ENCODE measurements at regions not wholly inside any gene's neighbourhood (a gene's known extent, or its start where the extent isn't known, plus 50 kb on each side); places are given as distances from the start of the nearest gene placed in this dataset.

- Histone ChIP-seq H3K36me3 (no peaks in the 10 kb centered on the region), H3K9me3 (no peaks in the 10 kb centered on the region), H3K4me1 (no peaks in the 10 kb centered on the region), H3K27me3 (no peaks in the 10 kb centered on the region), H3K27ac (no peak overlapping the region), H3K4me3 (no peak overlapping the region)
- TF ChIP-seq POLR2AphosphoS5 (IDR thresholded peaks at IDR 0.05) = no peak
- TF ChIP-seq, protein P1, sequence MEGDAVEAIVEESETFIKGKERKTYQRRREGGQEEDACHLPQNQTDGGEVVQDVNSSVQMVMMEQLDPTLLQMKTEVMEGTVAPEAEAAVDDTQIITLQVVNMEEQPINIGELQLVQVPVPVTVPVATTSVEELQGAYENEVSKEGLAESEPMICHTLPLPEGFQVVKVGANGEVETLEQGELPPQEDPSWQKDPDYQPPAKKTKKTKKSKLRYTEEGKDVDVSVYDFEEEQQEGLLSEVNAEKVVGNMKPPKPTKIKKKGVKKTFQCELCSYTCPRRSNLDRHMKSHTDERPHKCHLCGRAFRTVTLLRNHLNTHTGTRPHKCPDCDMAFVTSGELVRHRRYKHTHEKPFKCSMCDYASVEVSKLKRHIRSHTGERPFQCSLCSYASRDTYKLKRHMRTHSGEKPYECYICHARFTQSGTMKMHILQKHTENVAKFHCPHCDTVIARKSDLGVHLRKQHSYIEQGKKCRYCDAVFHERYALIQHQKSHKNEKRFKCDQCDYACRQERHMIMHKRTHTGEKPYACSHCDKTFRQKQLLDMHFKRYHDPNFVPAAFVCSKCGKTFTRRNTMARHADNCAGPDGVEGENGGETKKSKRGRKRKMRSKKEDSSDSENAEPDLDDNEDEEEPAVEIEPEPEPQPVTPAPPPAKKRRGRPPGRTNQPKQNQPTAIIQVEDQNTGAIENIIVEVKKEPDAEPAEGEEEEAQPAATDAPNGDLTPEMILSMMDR (IDR thresholded peaks at IDR 0.05) = no peak
- TF ChIP-seq EP300 (IDR thresholded peaks at IDR 0.05) = no peak
- no peak for TF ChIP-seq POLR2A (IDR thresholded peaks at IDR 0.05)
- no peak for DNase-seq
- intact Hi-C loops (cut with DNase I) = no loop called here
Measured at GRCh38 chr4:162988530-162988929, 178.2 kb downstream of the NAF1 start.

- intact Hi-C loops (cut with DNase I) = no loop called here
- Histone ChIP-seq H3K4me1 (no peaks in the 10 kb centered on the region), H3K4me3 (no peak overlapping the region), H3K9me3 (no peaks in the 10 kb centered on the region), H3K27me3 (no peaks in the 10 kb centered on the region), H3K27ac (no peak overlapping the region), H3K36me3 (no peaks in the 10 kb centered on the region)
- DNase-seq = no peak
- 90 to 91% methylated on average over 13 of the region's 13 CpGs for WGBS, 2 donors
- TF ChIP-seq POLR2AphosphoS5 (IDR thresholded peaks at IDR 0.05) = no peak
Measured at GRCh38 chr4:162985131-162985530, 181.6 kb downstream of the NAF1 start.

DNA sequence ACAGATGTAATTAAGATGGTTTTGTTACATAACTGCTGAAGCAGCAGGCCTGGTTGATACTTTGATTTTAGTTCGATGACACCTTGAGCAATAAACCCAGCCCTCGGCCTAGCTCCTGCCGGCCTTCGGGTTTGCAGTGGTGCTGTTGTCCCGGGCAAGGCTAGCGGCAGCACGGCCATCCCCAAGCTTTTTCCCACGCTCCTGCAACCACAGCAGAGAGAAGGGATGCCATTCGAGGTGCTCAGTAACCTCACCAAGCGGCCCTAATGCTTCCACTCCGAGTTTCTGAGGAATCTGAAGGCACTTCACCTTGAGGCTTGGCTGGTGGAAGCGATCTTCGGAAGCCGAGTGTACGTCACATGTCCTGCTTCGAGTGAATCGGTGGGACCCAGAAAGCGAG, 182.1 kb downstream of the NAF1 start:
- no peak for DNase-seq
- no peak overlapping the region for H3K4me3 ChIP-seq
- H3K27me3 ChIP-seq = no peaks in the 10 kb centered on the region
- TF ChIP-seq, protein P1 (IDR thresholded peaks at IDR 0.05) = no peak
- TF ChIP-seq EP300 (IDR thresholded peaks at IDR 0.05) (no peak), POLR2A (IDR thresholded peaks at IDR 0.05) (no peak), POLR2AphosphoS5 (IDR thresholded peaks at IDR 0.05) (no peak)
- no peak overlapping the region for H3K27ac ChIP-seq
- intact Hi-C loops (cut with DNase I) = no loop called here
- H3K4me1 ChIP-seq = no peaks in the 10 kb centered on the region
- 90 to 91% methylated on average over 18 of the region's 18 CpGs for WGBS, 2 donors
- H3K36me3 ChIP-seq = no peaks in the 10 kb centered on the region
- no peaks in the 10 kb centered on the region for H3K9me3 ChIP-seq

DNA sequence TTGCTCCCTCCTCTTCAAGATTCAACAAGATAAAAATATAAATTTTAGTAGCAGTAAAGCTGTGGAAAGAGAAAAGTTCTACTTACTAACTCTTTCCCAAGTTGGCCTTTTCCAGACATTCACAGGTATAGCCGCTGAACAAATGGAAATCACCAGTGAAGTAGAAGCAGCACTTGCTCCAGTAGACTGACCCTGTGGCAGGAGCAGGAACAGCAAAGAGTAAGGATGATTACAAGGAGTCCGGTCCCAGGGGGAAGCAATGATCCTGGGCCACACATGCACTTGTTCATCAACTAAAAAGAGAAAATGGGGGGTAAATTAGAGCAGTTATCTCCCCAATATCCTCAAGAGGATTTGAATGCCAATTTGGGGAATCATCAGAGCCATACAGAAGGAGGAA, 184.9 kb downstream of the NAF1 start:
- no peak for DNase-seq
- Histone ChIP-seq H3K36me3 (no peaks in the 10 kb centered on the region), H3K9me3 (no peaks in the 10 kb centered on the region), H3K27me3 (no peaks in the 10 kb centered on the region), H3K4me3 (no peak overlapping the region), H3K27ac (no peak overlapping the region), H3K4me1 (no peaks in the 10 kb centered on the region)
- TF ChIP-seq, protein P1 (IDR thresholded peaks at IDR 0.05) = no peak
- TF ChIP-seq POLR2AphosphoS5 (IDR thresholded peaks at IDR 0.05) = no peak
- no peak for TF ChIP-seq POLR2A (IDR thresholded peaks at IDR 0.05)
- TF ChIP-seq EP300 (IDR thresholded peaks at IDR 0.05) = no peak
- intact Hi-C loops (cut with DNase I) = no loop called here
- WGBS, 2 donors = 90 to 92% methylated on average over 2 of the region's 2 CpGs

DNA sequence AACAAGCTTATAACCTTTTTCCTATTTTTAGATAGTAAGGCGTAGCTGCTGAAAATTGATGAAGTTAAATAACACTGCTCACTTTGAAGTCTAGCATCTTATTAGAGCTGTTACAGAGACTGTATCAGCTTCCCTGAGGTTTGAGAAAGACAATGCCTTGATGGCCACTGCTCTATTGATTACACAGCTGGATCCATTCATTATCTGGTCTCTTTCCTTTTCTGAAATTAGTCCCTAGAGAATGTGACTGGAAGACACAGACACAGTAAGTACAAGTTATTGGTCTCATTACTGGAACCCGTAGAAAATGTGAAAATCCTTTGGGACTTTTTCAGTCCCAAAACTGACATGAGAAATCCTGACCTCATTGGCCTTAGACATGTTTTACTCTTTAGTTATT, 188.3 kb downstream of the NAF1 start:
- no peak for TF ChIP-seq POLR2AphosphoS5 (IDR thresholded peaks at IDR 0.05)
- TF ChIP-seq, protein P1 (IDR thresholded peaks at IDR 0.05) = no peak
- TF ChIP-seq POLR2A (IDR thresholded peaks at IDR 0.05) = no peak
- TF ChIP-seq EP300 (IDR thresholded peaks at IDR 0.05) = no peak
- no peak for DNase-seq
- H3K27ac ChIP-seq = no peak overlapping the region
- WGBS, 2 donors = 81 to 88% methylated on average over 2 of the region's 2 CpGs
- no peaks in the 10 kb centered on the region for H3K27me3 ChIP-seq
- intact Hi-C loops (cut with DNase I) = no loop called here
- no peaks in the 10 kb centered on the region for H3K4me1 ChIP-seq
- no peaks in the 10 kb centered on the region for H3K36me3 ChIP-seq
- H3K4me3 ChIP-seq = no peak overlapping the region
- no peaks in the 10 kb centered on the region for H3K9me3 ChIP-seq
